ENCODE measurements at regions not wholly inside any gene's neighbourhood (a gene's known extent, or its start where the extent isn't known, plus 50 kb on each side); places are given as distances from the start of the nearest gene placed in this dataset.

DNA sequence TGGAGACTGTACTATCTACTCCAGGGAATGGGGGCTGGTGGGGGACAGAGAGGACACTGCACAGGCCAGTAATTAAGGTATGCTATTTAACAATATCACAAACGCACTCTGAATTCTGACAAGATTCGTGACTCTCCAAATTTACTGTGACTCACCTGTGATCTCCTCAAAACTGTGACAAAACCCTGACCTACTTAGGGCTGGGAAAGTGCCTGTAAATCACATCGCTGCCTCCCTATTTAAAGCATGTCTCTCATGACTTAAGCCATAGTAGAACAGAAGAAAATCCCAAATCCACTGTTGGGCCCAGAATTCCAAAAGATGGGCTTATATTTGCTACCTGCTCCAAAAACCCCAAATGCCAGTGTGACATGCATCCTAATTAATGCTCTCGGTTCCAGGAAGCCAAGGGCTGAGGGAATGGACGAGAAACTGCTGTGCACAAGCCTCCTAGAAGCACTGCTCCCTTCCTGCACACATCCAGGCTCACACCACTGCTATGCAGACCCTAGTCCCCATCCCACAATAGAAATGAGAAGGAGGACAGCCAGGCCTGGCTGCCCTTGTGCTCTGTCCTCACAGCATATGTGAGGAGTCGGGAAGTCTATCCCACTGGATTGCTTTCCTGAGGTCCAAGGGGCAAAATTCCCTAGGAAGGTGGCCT is 187.7 kb upstream of the CHRNA7 start:
- TF ChIP-seq EZH2phosphoT487 (IDR thresholded peaks at IDR 0.05; ENCODE audit: borderline replicate concordance, low read length): no peak
- TF ChIP-seq EZH2 (IDR thresholded peaks at IDR 0.05; ENCODE audit: low read length, unreplicated experiment): no peak
- no peak for TF ChIP-seq CTCF (conservative IDR thresholded peaks at IDR 0.05; ENCODE audit: low read depth, low read length)
- no peak overlapping the region for H3K4me3 ChIP-seq (ENCODE audit: low read length)
- H3K4me2 ChIP-seq (ENCODE audit: low read length): no peak overlapping the region
- intact Hi-C loops (cut with micrococcal nuclease): no loop called here
- no peaks in the 10 kb centered on the region for H3K9me3 ChIP-seq (ENCODE audit: low read length)
- no peaks in the 10 kb centered on the region for H3K79me2 ChIP-seq (ENCODE audit: low read length)
- POLR2A ChIA-PET (ENCODE audit: unreplicated experiment): no interaction called here
- CTCF ChIA-PET: no interaction called here
- H3K27ac ChIP-seq (ENCODE audit: low read length): no peak overlapping the region
- H3K9ac ChIP-seq (ENCODE audit: low read length): no peak overlapping the region
- no peaks in the 10 kb centered on the region for H3K9me2 ChIP-seq (replicated peaks; ENCODE audit: low read length)
- no peaks in the 10 kb centered on the region for H3F3A ChIP-seq (ENCODE audit: low read length, unreplicated experiment)
- no TSS peak for BruUV-seq (replicated peaks)
- no peak overlapping the region for H2AFZ ChIP-seq (ENCODE audit: low read length)
- no peaks in the 10 kb centered on the region for H3K36me3 ChIP-seq (ENCODE audit: low read depth, low read length)
- no peaks in the 10 kb centered on the region for H4K20me1 ChIP-seq (ENCODE audit: low read length)
- DNase-seq (no peak), ATAC-seq (no peak)
- H3K4me1 ChIP-seq (ENCODE audit: insufficient read depth, low read length): peaks cover 8% of the 10 kb centered on the region; the same call in 1 of the 2 replicates
- peaks cover 23% of the 10 kb centered on the region for H3K27me3 ChIP-seq (ENCODE audit: low read length)

DNA sequence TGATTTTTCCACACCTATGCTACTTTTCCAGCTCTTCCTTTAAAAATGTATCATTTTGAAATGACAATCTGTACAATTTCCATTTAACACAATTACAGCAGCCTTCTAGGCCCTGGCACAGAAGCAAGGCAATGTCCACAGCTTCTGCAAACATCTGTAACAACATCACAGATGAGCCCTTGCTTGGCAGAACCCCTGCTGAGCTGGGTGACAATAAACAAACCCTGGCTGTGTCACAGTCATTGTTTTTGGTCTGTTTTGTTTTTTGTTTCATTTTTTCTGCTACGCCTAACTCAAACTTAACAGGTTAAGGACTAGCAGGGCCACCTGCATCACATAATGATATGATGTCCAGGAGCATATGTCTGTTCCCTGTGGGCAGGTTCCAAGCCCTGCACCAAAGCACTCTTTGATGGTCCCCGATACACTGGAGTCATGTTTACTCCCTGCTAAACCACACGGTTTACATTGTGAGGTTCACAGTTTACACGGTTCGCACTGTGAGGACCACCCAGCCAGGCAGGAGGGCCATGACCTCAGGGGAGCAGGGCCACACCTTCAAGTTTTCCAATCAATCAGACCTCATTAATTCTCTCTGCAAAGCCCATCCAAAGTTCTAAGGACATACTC is 186.8 kb upstream of the CHRNA7 start:
- Histone ChIP-seq H3F3A (ENCODE audit: low read length, unreplicated experiment) (no peaks in the 10 kb centered on the region), H3K9me3 (ENCODE audit: low read length) (no peaks in the 10 kb centered on the region), H3K4me3 (ENCODE audit: low read length) (no peak overlapping the region), H3K27me3 (ENCODE audit: low read length) (peaks cover 23% of the 10 kb centered on the region), H3K4me1 (ENCODE audit: insufficient read depth, low read length) (peaks cover 8% of the 10 kb centered on the region; the same call in 1 of the 2 replicates), H3K9me2 (replicated peaks; ENCODE audit: low read length) (no peaks in the 10 kb centered on the region), H4K20me1 (ENCODE audit: low read length) (no peaks in the 10 kb centered on the region), H3K79me2 (ENCODE audit: low read length) (no peaks in the 10 kb centered on the region), H3K4me2 (ENCODE audit: low read length) (no peak overlapping the region), H3K27ac (ENCODE audit: low read length) (no peak overlapping the region), H3K36me3 (ENCODE audit: low read depth, low read length) (no peaks in the 10 kb centered on the region), H3K9ac (ENCODE audit: low read length) (no peak overlapping the region), H2AFZ (ENCODE audit: low read length) (no peak overlapping the region)
- TF ChIP-seq EZH2 (IDR thresholded peaks at IDR 0.05; ENCODE audit: low read length, unreplicated experiment): no peak
- TF ChIP-seq EZH2phosphoT487 (IDR thresholded peaks at IDR 0.05; ENCODE audit: borderline replicate concordance, low read length): no peak
- TF ChIP-seq CTCF (conservative IDR thresholded peaks at IDR 0.05; ENCODE audit: low read depth, low read length): no peak
- ChIA-PET CTCF (no interaction called here), POLR2A (ENCODE audit: unreplicated experiment) (no interaction called here)
- intact Hi-C loops (cut with micrococcal nuclease): no loop called here
- BruUV-seq (replicated peaks): no TSS peak
- ATAC-seq (no peak), DNase-seq (no peak)

GRCh38 chr15:31845791-31846190 is 184.5 kb upstream of the CHRNA7 start:
- intact Hi-C loops (cut with micrococcal nuclease): no loop called here
- Histone ChIP-seq H3K9ac (ENCODE audit: low read length) (no peak overlapping the region), H4K20me1 (ENCODE audit: low read length) (no peaks in the 10 kb centered on the region), H3K9me3 (ENCODE audit: low read length) (no peaks in the 10 kb centered on the region), H2AFZ (ENCODE audit: low read length) (no peak overlapping the region), H3K36me3 (ENCODE audit: low read depth, low read length) (no peaks in the 10 kb centered on the region), H3K79me2 (ENCODE audit: low read length) (no peaks in the 10 kb centered on the region), H3F3A (ENCODE audit: low read length, unreplicated experiment) (no peaks in the 10 kb centered on the region), H3K4me3 (ENCODE audit: low read length) (no peak overlapping the region), H3K4me2 (ENCODE audit: low read length) (no peak overlapping the region), H3K27me3 (ENCODE audit: low read length) (peaks cover 23% of the 10 kb centered on the region), H3K27ac (ENCODE audit: low read length) (no peak overlapping the region), H3K4me1 (ENCODE audit: insufficient read depth, low read length) (peaks cover 4% of the 10 kb centered on the region; the same call in 1 of the 2 replicates), H3K9me2 (replicated peaks; ENCODE audit: low read length) (no peaks in the 10 kb centered on the region)
- POLR2A ChIA-PET (ENCODE audit: unreplicated experiment): no interaction called here
- CTCF ChIA-PET: no interaction called here
- no TSS peak for BruUV-seq (replicated peaks)
- no peak for ATAC-seq
- DNase-seq: no peak
- TF ChIP-seq EZH2 (IDR thresholded peaks at IDR 0.05; ENCODE audit: low read length, unreplicated experiment) (no peak), EZH2phosphoT487 (IDR thresholded peaks at IDR 0.05; ENCODE audit: borderline replicate concordance, low read length) (no peak), CTCF (conservative IDR thresholded peaks at IDR 0.05; ENCODE audit: low read depth, low read length) (no peak)

Data from PC-3 (cell line).